HUES6 (cell line): ENCODE measurements at regions not wholly inside any gene's neighbourhood (a gene's known extent, or its start where the extent isn't known, plus 50 kb on each side); places are given as distances from the start of the nearest gene placed in this dataset.

Experiments used
- H3K27ac ChIP-seq: 2 replicates; pipeline ENCODE4 v1.7.0; 2013; ENCODE audit warnings: low read depth, mild to moderate bottlenecking, low read length, inconsistent platforms
- H3K27me3 ChIP-seq: 2 replicates; pipeline ENCODE4 v1.6.1; 2013; ENCODE audit warnings: low read length; ENCODE audit not compliant: control insufficient read depth, insufficient read depth
- H3K36me3 ChIP-seq: 2 replicates; pipeline ENCODE4 v1.6.1; 2013; ENCODE audit warnings: low read length; ENCODE audit not compliant: control insufficient read depth, insufficient read depth
- H3K4me1 ChIP-seq: 2 replicates; pipeline ENCODE4 v1.6.1; 2013; ENCODE audit warnings: low read length; ENCODE audit not compliant: control insufficient read depth, insufficient read depth
- H3K4me3 ChIP-seq: 2 replicates; pipeline ENCODE4 v1.5.1; 2013; ENCODE audit warnings: low read depth, low read length
- H3K9ac ChIP-seq: one replicate; pipeline ENCODE4 v1.6.1; 2013; ENCODE audit warnings: mild to moderate bottlenecking, low read length
- H3K9me3 ChIP-seq: 2 replicates; pipeline ENCODE4 v1.6.1; 2013; ENCODE audit warnings: low read depth, low read length; ENCODE audit not compliant: control insufficient read depth, insufficient read depth

GRCh38 chr12:105706321-105706972, 376.0 kb downstream of the C12orf75 start:
- Histone ChIP-seq H3K4me3 (no peak overlapping the region), H3K9ac (no peak overlapping the region), H3K27ac (no peak overlapping the region), H3K36me3 (no peaks in the 10 kb centered on the region), H3K4me1 (peaks cover 18% of the 10 kb centered on the region), H3K9me3 (no peaks in the 10 kb centered on the region), H3K27me3 (no peaks in the 10 kb centered on the region)

- no peaks in the 10 kb centered on the region for H3K27me3 ChIP-seq
- no peak overlapping the region for H3K4me3 ChIP-seq
- H3K27ac ChIP-seq = no peak overlapping the region
- H3K4me1 ChIP-seq = peaks cover 18% of the 10 kb centered on the region
- no peak overlapping the region for H3K9ac ChIP-seq
- H3K36me3 ChIP-seq = no peaks in the 10 kb centered on the region
- no peaks in the 10 kb centered on the region for H3K9me3 ChIP-seq
Observed at GRCh38 chr12:105706973-105707334, 376.5 kb downstream of the C12orf75 start.

GRCh38 chr12:105713606-105714305, 383.3 kb downstream of the C12orf75 start:
- no peak overlapping the region for H3K9ac ChIP-seq
- no peak overlapping the region for H3K27ac ChIP-seq
- H3K4me3 ChIP-seq = no peak overlapping the region
- no peaks in the 10 kb centered on the region for H3K27me3 ChIP-seq
- no peaks in the 10 kb centered on the region for H3K9me3 ChIP-seq
- H3K36me3 ChIP-seq = no peaks in the 10 kb centered on the region
- H3K4me1 ChIP-seq = peaks cover 8% of the 10 kb centered on the region

DNA sequence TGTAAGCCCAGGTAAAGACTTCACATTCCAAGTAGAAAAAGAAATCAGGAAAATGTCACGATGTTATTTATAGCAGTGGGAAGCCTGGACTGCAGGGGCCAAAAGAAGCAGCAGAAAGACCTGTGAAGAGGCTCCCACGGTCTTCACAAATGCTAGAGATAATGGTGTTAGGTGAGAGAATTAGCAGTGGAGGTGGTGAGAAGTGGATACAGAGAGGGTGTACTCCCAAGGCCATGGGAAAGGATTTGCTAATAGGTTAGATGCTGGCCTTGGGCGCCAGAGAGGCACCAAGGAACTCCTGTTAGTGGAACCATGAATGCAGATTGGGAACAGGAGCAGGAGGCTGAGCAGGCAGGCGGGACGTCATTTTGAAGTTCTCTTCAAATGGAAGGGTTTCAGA, 386.1 kb downstream of the C12orf75 start:
- Histone ChIP-seq H3K27ac (no peak overlapping the region), H3K9me3 (no peaks in the 10 kb centered on the region), H3K9ac (no peak overlapping the region), H3K36me3 (no peaks in the 10 kb centered on the region), H3K27me3 (no peaks in the 10 kb centered on the region), H3K4me3 (no peak overlapping the region), H3K4me1 (peaks cover 8% of the 10 kb centered on the region)

- Histone ChIP-seq H3K27me3 (no peaks in the 10 kb centered on the region), H3K4me1 (no peaks in the 10 kb centered on the region; the same call in 1 of the 2 replicates), H3K9me3 (no peaks in the 10 kb centered on the region), H3K27ac (no peak overlapping the region), H3K36me3 (no peaks in the 10 kb centered on the region), H3K9ac (no peak overlapping the region), H3K4me3 (no peak overlapping the region)
Observed at GRCh38 chr12:105721051-105721825, 390.7 kb downstream of the C12orf75 start.

- Histone ChIP-seq H3K4me1 (no peaks in the 10 kb centered on the region; the same call in 1 of the 2 replicates), H3K27ac (no peak overlapping the region), H3K4me3 (no peak overlapping the region)
Observed at GRCh38 chr12:105721891-105722290, 391.4 kb downstream of the C12orf75 start.

GRCh38 chr12:105723066-105723465, 392.6 kb downstream of the C12orf75 start:
- Histone ChIP-seq H3K27me3 (no peaks in the 10 kb centered on the region), H3K9ac (no peak overlapping the region), H3K4me3 (no peak overlapping the region), H3K9me3 (no peaks in the 10 kb centered on the region), H3K4me1 (no peaks in the 10 kb centered on the region), H3K36me3 (no peaks in the 10 kb centered on the region), H3K27ac (no peak overlapping the region)

More at GRCh38 chr12:105721891-105722290, 391.4 kb downstream of the C12orf75 start:
- no peaks in the 10 kb centered on the region for H3K27me3 ChIP-seq
- H3K9ac ChIP-seq = no peak overlapping the region
- H3K36me3 ChIP-seq = no peaks in the 10 kb centered on the region
- H3K9me3 ChIP-seq = no peaks in the 10 kb centered on the region

DNA sequence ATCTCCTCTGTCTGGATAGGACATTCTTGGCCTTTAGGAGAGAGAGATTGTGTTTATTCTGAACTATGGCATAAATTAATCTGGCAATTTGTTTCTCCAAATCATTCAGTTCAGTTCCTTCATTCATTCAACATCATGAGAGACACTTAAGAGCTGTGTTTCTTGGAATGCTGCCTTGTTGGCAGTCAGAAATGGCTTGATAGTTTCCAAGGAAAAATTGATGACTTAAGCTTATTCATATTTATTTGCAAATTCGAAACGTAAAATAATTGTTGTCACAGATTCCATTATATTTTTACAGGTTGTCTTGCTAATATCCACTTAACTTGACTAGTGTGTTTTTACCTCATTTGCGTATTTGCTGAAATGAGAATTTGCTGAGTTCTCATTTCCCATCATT, 393.0 kb downstream of the C12orf75 start:
- Histone ChIP-seq H3K9ac (no peak overlapping the region), H3K4me1 (no peaks in the 10 kb centered on the region), H3K27ac (no peak overlapping the region), H3K27me3 (no peaks in the 10 kb centered on the region), H3K9me3 (no peaks in the 10 kb centered on the region), H3K36me3 (no peaks in the 10 kb centered on the region), H3K4me3 (no peak overlapping the region)

- Histone ChIP-seq H3K9ac (no peak overlapping the region), H3K4me1 (no peaks in the 10 kb centered on the region), H3K27me3 (no peaks in the 10 kb centered on the region)
Observed at GRCh38 chr12:105724641-105725040, 394.1 kb downstream of the C12orf75 start.

DNA sequence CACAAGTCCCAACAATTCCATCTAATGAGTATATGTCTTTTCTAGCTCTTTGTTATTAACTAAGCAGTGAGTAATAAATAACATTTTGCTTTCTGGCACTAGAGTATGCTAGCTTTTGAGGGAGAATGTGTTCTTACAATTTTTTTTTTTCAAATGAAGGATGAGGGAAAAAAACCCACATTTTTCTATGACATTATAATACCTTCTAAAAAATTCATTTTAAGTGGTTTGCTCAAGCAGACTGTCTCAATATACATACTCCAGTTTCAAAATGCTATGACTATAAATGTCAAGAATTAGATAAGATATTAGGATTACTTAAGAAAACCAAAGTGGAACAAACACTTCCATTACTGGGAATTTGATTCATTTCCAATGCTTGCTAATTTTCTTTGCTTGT, 394.6 kb downstream of the C12orf75 start:
- H3K9ac ChIP-seq = no peak overlapping the region
- H3K4me3 ChIP-seq = no peak overlapping the region
- H3K27me3 ChIP-seq = no peaks in the 10 kb centered on the region
- no peaks in the 10 kb centered on the region for H3K9me3 ChIP-seq
- no peaks in the 10 kb centered on the region for H3K36me3 ChIP-seq
- no peaks in the 10 kb centered on the region for H3K4me1 ChIP-seq
- no peak overlapping the region for H3K27ac ChIP-seq

More at GRCh38 chr12:105724641-105725040, 394.1 kb downstream of the C12orf75 start:
- Histone ChIP-seq H3K36me3 (no peaks in the 10 kb centered on the region), H3K9me3 (no peaks in the 10 kb centered on the region), H3K4me3 (no peak overlapping the region), H3K27ac (no peak overlapping the region)

GRCh38 chr12:105729181-105729771, 398.8 kb downstream of the C12orf75 start:
- H3K36me3 ChIP-seq = no peaks in the 10 kb centered on the region
- H3K9ac ChIP-seq = no peak overlapping the region
- H3K27me3 ChIP-seq = no peaks in the 10 kb centered on the region
- no peaks in the 10 kb centered on the region for H3K9me3 ChIP-seq
- no peak overlapping the region for H3K27ac ChIP-seq
- no peak overlapping the region for H3K4me3 ChIP-seq
- H3K4me1 ChIP-seq = no peaks in the 10 kb centered on the region
